WI38 (cell line): ENCODE measurements at regions not wholly inside any gene's neighbourhood (a gene's known extent, or its start where the extent isn't known, plus 50 kb on each side); places are given as distances from the start of the nearest gene placed in this dataset.

Source experiments
- H3K4me3 ChIP-seq: 2 replicates; pipeline ENCODE4 v1.5.1; 2011; ENCODE audit warnings: low read depth, mild to moderate bottlenecking, control low read depth, low read length
- TF ChIP-seq, protein P1 (sequence below): IDR thresholded peaks from 2 replicates; pipeline ENCODE4 v1.5.1; 2012; ENCODE audit warnings: low read depth, mild to moderate bottlenecking, control low read depth, low read length

DNA sequence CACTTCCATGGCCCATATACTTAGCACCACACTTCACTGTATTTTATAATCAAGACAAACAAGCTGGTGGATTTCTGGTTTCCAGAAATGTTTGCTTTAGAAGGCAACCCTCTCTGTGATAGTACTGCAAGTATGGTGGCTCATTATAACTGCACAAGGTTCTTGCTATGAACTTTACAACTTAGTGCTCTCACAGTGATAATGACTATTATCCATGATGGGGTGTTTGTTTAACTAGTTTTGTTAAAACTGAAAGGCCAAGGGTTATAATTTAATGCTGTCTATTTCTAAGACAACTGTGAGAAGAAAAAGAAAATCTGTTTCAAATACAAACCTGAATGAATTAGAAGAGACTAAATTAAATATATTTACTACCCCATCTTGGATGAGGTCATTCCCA is 903.2 kb downstream of the ADGRL2 start:
- TF ChIP-seq, protein P1, sequence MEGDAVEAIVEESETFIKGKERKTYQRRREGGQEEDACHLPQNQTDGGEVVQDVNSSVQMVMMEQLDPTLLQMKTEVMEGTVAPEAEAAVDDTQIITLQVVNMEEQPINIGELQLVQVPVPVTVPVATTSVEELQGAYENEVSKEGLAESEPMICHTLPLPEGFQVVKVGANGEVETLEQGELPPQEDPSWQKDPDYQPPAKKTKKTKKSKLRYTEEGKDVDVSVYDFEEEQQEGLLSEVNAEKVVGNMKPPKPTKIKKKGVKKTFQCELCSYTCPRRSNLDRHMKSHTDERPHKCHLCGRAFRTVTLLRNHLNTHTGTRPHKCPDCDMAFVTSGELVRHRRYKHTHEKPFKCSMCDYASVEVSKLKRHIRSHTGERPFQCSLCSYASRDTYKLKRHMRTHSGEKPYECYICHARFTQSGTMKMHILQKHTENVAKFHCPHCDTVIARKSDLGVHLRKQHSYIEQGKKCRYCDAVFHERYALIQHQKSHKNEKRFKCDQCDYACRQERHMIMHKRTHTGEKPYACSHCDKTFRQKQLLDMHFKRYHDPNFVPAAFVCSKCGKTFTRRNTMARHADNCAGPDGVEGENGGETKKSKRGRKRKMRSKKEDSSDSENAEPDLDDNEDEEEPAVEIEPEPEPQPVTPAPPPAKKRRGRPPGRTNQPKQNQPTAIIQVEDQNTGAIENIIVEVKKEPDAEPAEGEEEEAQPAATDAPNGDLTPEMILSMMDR: no peak
- H3K4me3 ChIP-seq: no peak overlapping the region

DNA sequence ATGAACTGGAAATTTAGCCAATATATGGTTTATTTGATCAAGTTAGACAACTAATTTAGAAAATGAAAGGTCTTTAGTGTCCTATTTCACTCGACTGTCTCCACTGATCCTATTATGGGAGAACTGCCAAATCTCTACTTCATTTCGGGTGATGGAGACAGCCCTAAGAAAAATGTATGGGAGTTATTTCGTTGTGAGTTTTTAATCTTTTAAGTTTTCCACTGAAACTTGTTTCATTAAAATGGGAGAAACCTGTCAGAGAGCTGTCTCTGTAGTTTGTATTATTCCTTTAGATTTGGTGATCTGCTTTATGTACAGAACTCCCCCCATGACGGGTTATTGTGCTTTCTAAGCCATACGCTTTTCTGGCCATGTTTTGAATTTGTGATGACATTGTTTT is 899.7 kb downstream of the ADGRL2 start:
- TF ChIP-seq, protein P1: no peak
- no peak overlapping the region for H3K4me3 ChIP-seq

DNA sequence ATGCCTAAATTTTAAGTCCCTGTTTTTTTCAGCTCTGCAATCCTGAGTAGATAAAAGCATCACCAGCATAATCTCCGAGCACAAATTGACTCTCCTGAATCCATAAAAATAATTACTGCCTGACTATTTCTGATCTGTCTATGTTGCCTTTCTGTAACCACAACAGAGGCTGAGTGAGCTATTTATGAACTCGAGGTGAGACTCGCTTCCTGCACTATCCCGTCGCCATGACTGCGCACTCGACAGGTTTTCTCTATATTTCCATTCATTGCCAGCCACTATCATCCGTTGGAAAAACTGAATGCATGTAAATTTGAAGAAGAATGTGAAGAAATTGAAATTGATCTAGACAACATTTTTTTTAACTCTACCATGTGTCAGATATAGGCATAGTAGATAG is 897.2 kb downstream of the ADGRL2 start:
- TF ChIP-seq, protein P1: no peak
- no peak overlapping the region for H3K4me3 ChIP-seq

DNA sequence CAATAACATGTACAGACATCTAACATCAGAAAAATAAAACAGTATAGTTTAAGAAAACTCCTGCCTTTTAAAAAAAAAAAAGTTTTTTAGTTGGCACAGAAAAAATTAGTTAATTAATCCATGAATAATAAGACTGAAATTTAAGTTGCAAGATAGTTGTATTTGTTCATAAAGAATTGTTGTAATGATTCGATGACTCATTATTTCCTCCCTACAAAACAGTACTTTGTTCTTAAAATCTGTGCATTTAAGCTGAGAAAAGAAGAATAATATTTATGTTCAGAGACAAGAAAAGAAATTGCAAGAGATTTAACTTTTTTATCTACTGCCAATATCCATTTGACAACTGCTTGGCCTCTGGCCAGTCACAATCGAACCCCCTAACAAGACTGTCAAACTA is 894.7 kb downstream of the ADGRL2 start:
- H3K4me3 ChIP-seq: no peak overlapping the region
- TF ChIP-seq, protein P1: no peak

DNA sequence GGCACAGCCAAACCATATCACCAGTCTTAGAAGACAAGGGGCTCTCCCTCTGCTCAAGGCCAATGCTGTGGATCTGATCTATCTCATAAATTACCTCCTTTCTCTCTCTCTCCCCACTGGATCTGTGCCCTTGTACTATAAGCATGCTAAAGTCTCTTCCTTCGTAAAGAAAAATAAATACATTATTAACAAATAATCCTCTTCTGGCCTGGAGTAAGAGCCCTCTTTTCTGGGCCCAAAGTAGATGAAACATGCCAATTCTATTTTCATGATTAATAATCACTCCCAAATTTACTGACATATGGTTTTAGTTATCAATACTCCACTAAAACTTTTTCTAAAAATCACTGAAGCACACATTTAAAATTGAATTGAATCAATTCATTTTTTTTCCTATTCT is 889.7 kb downstream of the ADGRL2 start:
- H3K4me3 ChIP-seq: no peak overlapping the region
- TF ChIP-seq, protein P1: no peak

DNA sequence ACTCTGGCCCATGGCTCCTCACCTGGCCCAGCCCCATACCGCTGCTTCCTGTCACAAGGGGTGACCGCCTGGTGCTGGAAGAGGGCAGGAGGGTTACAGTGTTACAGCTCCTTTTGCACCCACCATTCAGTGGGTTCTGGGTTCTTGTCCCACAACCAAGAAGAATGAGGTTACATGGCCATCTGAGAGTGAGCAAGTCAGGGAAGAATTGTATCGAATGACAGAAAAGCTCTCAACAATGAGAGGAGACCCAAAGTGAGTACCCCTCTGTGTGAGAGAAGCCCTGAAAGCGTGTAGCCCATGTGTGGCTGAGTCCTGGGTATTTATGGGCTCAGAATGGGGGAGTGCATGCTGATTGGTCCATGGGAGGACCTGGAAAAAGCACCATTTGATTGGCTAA is 888.5 kb downstream of the ADGRL2 start:
- TF ChIP-seq, protein P1: no peak
- no peak overlapping the region for H3K4me3 ChIP-seq

DNA sequence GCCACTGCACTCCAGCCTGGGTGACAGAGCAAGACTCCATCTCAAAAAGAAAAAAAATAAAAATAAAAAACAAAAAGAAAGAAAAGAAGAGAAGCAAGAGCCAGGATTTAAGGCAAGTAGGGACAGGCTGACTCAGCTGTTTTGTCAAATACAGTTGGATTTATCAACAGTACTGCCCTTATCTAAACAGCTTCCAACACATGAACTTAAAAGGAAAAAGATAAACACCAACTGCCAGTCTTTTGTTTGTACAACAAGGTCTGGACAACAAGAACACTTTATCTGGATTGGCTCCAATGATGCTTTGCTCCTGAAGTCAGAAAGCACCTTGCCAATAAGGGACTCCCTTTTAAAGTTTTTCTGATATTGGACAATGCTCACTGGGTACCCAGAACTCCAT is 886.0 kb downstream of the ADGRL2 start:
- no peak overlapping the region for H3K4me3 ChIP-seq
- TF ChIP-seq, protein P1: no peak
